GM21447 (cell line): ENCODE measurements at regions not wholly inside any gene's neighbourhood (a gene's known extent, or its start where the extent isn't known, plus 50 kb on each side); places are given as distances from the start of the nearest gene placed in this dataset.
"Not testable (repeated sequence)": the region's sequence is repeated elsewhere in the genome, so short reads cannot be mapped to it uniquely, and the experiment has no call there.

Experiments used
- ATAC-seq: cut with Tn5 transposase; IDR thresholded peaks from one replicate; pipeline ENCODE4 v1.9.1; 2021; ENCODE audit not compliant: unreplicated experiment

DNA sequence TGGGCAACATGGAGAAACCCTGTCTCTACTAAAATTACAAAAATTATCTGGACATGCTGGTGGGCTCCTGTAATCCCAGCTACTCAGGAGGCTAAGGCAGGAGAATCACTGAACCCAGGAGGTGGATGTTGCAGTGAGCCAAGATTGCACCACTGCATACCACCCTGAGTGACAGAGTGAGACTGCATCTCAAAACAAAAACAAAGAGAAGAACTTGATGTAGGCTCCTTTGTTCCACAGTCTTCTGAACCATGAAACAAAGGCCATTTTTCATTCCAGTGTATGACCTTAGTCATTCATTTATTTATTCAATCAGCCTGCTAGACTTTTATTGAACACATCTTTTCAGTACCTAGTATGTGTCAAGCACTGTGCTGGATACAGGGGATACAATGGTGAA lies 369.6 kb downstream of the FAT3 start:
- no peak for ATAC-seq

- ATAC-seq, result no peak
Measured at GRCh38 chr11:92595052-92595451, 370.4 kb downstream of the FAT3 start.

- ATAC-seq, result no peak
Measured at GRCh38 chr11:92596596-92597317, 372.1 kb downstream of the FAT3 start.

- ATAC-seq, result no peak
Measured at GRCh38 chr11:92601048-92601447, 368.4 kb upstream of the MTNR1B start.

- no peak for ATAC-seq
Measured at GRCh38 chr11:92605667-92606066, 363.8 kb upstream of the MTNR1B start.

- ATAC-seq, result no peak
Measured at GRCh38 chr11:92607969-92608722, 361.3 kb upstream of the MTNR1B start.

DNA sequence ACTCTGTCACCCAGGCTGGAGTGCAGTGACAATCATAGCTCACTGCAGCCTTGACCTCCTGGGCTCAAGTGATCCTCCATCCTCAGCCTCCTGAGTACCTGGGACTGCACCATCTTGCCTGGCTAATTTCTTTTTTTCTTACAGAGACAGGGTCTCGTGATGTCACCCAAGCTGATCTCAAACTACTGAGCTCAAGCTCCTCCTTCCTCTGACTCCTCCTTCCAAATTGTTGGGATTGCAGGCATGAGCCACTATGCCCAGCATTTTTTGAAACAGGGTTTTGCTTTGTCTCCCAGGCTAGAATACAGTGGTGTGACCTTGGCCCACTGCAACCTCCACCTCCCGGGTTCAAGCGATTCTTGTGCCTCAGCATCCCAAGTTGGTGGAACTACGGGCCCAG lies 358.3 kb upstream of the MTNR1B start:
- no peak for ATAC-seq

DNA sequence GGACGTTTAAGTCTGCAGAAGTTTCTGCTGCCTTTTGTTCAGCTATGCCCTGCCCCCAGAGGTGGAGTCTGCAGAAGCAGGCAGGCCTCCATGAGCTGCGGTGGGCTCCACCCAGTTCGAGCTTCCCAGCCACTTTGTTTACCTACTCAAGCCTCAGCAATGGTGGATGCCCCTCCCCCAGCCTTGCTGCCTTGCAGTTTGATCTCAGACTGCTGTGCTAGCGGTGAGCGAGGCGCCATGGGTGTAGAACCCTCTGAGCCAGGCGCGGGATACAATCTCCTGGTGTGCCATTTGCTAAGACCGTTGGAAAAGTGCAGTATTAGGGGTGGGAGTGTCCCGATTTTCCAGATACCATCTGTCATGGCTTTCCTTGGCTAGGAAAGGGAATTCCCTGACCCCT lies 351.4 kb upstream of the MTNR1B start:
- ATAC-seq, result not testable (repeated sequence)

DNA sequence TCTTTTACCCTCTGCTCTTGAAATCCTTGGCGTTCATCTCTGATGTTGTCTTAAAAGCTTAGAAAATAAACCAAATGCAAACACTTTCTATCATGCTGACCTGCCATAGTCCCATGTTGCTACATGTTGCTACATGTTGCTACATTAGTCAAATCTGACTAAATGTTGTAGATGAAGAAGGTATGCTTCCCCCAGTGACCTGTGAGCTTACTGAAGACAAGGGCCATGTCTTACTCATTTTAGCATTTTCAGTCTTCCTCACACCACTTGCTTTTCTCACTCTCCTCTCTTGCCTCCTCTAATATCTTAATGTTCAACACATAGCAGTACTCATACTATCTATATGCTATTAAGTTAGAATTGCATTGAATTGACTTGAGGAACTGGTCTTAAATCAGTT lies 346.4 kb upstream of the MTNR1B start:
- no peak for ATAC-seq

- ATAC-seq, result no peak
Measured at GRCh38 chr11:92625894-92626293, 343.6 kb upstream of the MTNR1B start.

- ATAC-seq, result no peak
Measured at GRCh38 chr11:92626624-92627023, 342.8 kb upstream of the MTNR1B start.

GRCh38 chr11:92627615-92628256 lies 341.7 kb upstream of the MTNR1B start:
- ATAC-seq, result no peak

DNA sequence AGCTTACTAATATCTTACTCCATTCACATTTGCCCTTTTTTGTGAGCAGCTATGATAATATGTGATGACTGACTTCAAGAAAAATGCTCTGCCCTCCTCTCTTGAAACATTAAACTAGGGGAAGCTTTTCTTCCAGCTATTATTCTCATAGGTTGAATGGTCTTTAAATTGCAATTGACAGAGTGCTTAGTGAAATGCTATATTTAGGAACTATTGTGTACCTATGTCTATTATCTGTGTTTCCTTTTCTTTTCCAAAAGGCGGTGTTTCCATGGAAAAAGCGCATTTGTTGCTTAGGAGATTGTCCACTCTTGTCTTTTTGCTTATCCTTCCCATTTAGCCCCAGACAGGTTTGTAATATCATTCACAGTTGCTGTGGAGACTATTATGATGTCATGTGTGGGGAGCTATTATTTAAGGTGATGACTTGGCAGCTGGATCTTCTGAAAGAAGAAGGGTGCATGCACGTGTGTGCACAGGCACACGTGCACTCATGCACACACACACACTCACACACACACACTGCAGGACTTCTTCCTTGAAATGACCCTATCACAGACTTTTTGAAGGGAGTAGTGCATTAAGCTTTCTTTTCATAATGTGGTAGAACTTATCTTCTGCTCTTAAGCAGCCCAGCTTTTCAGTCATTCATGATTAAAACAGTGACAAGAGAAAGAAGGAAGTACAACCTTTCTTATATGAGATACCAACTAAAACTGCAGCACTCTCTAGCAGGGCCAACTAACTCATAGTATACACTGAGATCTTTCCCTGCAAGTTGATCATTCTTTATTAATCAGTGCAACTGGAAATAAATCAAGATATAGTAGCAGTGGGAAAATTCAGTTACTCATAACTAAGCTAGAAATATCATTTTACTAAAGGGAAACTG lies 340.8 kb upstream of the MTNR1B start:
- no peak for ATAC-seq

GRCh38 chr11:92632495-92632894 lies 337.0 kb upstream of the MTNR1B start:
- ATAC-seq, result no peak

- no peak for ATAC-seq
Measured at GRCh38 chr11:92633820-92634219, 335.6 kb upstream of the MTNR1B start.

DNA sequence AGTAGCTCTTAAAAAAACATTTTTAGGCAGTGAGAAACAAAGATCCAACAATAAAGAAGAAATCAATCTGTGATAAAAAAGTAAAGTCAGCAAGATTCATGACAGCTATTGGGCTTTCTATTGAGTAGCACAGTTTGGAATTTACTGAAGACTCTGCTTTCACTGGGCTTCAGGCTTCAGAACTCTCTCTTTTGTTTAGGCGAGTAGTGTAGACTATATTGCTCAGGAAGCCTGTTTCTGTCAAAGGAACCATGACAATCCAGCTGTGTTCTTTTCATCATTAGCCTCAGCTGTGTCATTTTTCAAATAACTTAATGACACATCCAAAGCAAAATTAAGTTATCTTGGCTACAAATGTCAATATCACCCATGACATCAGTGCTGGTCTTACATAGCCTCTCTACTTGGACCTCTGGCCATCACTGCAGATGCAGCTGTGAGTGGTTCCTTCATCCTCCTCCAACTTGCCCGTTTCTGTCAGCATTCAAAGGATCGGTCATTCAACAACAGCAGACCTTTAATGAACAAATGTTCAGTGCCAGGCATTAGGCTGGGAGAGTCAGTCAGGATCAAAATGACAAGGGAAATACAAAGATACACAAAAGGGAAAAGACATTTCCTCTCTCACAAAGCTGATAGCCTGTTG lies 332.8 kb upstream of the MTNR1B start:
- no peak for ATAC-seq

GRCh38 chr11:92638678-92639077 lies 330.8 kb upstream of the MTNR1B start:
- no peak for ATAC-seq

DNA sequence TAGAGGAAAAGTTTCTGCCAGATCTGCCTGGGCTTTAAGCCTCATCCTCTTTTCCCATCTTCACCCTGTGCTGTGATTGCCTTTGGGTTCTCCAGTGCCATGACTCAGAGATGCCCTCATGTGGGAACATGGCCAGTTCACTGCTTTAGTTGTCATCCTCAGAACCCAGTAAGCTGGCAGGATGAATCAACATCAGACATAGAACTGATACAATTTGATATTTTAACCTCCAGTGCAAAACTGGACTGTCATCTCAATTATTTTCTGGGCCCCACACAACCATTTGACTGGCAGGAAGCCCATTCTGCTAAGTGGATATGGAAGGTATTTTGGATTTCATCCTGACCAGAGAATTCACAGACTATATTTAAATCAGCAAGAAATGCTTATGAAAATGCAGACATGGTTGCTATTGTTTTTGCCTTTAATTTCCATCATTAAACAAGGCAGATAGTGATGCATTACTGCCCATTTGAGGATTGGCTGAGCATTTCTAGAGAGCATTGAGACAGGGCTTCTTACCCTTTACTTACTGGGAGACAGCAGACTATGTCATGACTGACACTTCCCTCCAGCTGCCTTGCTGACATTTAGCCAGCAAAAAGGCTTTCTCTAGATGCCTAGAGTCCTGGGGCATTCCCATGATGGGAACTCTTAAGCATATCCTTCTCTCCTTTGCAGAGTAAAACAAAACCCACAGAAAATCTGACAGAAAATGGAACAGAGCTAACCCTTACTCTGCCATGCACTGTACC lies 327.1 kb upstream of the MTNR1B start:
- no peak for ATAC-seq

DNA sequence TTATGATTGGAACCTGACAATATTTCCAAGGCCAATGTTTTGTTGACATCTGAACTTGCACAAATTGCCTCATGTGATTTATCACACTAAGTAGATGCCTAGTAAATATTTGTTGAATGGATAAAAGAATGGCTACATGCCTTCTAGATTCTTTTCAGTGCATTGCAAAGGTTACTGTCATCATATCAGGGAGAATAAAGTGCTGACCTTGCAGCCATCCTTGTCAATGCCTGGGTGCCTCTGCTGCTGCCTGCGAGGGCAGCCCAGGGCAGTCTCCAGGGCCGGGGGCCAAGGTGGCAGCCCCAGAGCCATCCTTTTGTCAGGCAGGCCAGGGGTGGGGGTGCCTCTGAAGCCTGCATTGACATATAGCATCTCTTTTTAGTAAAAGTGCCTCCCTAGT lies 325.6 kb upstream of the MTNR1B start:
- ATAC-seq, result no peak
